Fibroblast of skin of right quadriceps (primary cell): ENCODE measurements at regions not wholly inside any gene's neighbourhood (a gene's known extent, or its start where the extent isn't known, plus 50 kb on each side); places are given as distances from the start of the nearest gene placed in this dataset.
"Not testable (repeated sequence)": the region's sequence is repeated elsewhere in the genome, so short reads cannot be mapped to it uniquely, and the experiment has no call there.

ENCODE experiments used
- DNase-seq: peaks from one replicate; pipeline ENCODE4 v3.0.0-alpha.2; 2013

DNA sequence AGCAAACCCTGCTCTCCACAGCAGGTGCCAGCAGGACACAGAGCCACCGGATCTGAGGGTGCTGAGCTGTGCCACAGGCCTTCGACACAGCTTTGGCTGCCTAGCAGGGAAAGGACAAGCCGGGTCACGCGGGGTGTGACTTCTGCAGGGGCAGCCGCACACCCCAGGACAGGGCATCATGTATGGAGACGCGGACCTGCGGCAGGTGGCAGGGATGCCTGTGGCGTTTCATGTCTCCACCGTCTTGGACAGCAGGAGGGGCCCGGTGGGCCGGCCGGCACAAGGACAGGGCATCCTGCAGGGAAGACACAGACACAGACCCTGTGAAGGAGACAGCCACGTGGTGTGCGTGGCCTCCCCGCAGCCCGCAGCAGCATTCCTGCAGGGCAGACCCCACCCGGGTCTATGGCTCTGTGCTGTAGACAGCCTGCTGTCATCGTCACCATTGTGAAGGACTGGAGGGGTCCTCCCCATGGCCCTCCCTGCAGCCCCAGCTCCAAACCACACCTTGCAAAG is 109.2 kb downstream of the PDGFA start:
- DNase-seq, result no peak

DNA sequence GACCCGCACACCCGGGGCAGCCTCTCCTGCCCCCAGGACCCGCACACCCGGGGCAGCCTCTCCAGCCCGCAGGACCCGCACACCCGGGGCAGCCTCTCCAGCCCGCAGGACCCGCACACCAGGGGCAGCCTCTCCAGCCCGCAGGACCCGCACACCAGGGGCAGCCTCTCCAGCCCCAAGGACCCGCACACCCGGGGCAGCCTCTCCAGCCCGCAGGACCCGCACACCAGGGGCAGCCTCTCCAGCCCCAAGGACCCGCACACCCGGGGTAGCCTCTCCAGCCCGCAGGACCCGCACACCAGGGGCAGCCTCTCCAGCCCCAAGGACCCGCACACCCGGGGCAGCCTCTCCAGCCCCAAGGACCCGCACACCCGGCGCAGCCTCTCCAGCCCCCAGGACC is 108.5 kb downstream of the PDGFA start:
- not testable (repeated sequence) for DNase-seq

DNA sequence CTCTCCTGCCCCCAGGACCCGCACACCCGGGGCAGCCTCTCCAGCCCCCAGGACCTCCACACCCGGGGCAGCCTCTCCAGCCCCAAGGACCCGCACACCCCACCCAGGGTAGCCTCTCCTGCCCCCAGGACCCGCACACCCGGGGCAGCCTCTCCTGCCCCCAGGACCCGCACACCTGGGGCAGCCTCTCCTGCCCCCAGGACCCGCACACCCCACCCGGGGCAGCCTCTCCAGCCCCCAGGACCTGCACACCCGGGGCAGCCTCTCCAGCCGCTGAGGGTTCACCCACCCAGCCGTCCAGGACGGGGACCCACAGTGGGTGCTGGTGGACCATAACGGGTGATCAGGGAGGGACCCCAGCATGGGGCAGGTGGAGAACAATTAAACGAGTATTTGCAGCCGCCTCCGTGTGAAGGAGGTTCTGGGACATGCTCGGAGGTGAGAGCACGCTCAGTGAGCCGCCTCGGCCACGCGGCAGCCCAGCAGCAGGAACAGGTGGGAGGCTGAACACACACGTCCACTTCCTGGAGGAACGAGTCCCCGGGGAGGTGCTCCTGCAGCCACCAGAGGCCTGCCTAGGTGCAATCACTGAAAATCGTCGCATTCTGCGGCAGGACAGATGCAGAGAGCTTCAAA is 107.9 kb downstream of the PDGFA start:
- no peak for DNase-seq

DNA sequence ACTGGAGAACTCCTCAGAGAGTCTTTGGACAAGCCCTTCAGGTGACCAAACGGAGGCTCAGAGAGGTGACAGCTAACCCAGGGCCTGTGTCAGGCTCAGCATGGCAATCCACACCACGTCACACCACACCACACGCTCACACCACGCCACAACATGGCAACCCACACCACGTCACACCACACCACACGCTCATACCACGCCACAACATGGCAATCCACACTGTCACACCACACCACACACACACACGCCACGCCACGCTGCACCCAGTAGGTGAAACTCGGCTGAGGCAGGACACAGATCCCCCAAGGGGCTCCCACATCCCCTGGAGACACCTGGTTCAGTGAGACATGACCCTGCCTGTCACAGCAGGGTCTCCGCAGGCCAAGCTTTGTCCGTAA is 107.3 kb downstream of the PDGFA start:
- no peak for DNase-seq

DNA sequence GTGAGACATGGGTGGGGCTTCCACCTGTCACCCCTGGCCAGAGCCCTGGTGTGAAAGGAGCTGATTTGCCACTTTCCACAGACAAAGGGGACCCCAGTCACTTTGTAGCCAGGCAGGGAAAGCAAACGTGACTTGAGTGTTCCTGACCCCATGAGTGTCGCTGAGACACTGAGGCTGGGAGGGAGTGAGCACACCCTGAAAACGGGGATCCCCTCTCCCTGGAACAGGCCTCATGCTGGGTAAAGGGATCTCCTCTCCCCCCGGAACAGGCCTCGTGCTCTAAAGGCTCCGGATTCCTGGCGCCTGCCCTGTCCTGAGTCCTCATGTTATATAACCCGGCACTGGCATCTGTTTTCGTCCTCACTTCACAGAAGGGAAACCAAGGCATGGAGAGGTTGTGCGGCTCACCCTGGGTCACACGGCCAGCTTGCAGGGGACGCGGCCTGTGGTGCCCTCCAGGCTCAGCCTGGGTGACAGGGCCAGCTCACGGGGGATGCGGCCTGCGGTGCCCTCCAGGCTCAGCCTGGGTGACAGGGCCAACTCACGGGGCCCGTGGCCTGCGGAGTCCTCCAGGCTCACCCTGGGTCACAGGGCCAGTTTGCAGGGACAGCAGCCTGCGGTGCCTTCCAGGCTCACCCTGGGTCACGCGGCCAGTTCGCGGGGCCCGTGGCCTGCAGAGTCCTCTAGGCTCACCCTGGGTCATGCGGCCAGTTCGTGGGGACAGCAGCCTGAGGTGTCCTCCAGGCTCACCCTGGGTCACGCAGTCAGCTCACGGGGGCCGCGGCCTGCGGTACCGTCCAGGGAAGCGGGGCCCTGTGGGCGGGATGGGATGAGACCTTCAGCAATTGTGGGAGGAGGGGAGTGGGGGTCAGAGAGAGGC is 104.7 kb downstream of the PDGFA start:
- no peak for DNase-seq

DNA sequence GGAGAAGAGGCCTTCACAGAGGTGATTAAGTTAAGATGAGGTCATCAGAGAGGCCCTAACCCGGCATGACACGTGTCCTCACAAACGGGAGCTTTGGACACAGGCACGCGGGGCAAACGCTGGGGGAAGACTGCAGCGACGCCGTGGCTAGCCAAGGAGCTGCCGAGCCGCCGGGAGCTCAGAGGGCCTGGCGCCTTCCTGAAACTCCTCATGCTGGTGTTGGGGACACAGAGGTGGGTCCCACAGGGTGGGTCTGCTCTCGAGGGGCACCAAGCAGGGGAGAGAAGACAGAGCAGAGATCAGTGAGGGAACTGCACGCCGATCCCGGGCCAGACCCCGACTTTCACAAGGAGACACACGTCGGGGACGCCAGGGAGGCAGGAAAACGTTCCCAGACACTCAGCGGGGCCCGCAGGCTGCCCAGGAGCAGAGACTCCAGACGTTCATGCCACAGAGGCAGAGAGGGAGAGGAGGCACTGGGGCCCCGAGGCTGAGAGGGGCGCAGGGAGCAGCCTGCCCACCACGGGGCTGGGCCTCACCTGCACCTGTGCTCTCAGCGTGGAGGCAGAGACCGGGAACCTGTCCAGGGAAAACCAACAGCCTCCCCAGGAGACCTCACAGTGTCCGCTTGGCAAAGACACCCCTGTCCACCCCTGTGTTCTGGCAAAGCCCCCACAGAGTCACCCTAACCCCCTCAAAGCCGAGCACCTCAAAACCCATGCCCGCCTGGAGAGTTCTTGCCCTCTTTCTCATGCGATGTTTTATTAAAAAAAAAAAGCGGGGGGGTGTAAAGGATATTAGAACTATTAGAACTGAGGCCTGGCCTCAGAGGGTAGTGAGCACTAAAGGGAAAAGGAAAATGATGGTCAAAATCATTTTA is 103.8 kb downstream of the PDGFA start:
- no peak for DNase-seq

DNA sequence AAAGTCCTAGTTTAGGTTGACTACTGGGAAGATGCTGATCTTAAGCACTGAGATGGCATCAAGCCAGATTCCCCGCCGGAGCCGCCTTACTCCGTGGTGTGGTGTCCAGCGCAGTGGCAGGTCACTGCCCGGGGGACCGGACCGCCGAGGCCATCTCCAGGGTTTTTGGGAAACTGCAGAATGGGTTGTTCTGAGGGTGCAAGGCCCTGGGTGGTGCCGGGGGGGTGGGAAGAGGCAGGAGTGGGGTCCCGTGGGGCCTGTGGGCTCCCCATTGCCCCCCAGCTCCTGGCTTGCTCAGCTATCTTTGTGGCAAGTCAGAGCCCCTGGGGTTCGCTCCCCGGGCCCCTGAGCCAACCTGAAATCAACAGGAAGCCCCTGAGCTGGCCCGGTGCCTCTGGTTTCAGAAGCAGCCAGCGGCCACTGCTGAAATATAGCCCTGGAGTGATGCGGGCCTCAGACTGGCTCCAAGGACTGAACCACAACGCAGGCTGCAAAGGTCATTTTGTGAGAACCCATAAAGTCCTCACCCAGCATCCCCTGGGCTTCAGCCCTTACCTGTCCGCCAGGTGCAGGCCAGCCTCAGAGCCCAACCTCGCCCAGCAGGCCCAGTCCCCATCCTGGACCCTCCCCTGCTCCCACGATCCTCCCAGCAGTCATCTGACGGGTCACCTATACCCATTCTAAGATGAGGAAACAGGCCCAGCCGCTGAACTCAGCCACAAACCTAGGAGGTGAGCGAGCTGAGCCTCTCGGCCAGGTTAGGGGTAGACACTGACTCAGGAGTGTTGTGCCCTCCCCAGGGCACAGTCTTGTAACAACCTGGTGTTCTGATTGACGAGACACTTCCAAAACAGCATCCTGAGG is 102.7 kb downstream of the PDGFA start:
- DNase-seq, result no peak

DNA sequence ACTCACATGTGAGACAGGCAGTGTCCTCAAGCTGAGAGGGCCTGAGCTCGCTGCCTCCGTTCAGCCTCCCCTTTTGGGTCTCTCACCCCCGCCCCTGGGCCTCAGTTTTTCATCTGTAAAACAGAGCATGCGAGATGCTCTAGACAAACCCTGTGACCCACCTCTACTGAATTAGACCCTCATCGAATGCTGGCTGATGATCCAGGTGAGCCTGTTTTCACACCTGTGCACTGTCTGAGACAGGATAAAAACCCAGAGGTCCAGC is 102.1 kb downstream of the PDGFA start:
- no peak for DNase-seq

DNA sequence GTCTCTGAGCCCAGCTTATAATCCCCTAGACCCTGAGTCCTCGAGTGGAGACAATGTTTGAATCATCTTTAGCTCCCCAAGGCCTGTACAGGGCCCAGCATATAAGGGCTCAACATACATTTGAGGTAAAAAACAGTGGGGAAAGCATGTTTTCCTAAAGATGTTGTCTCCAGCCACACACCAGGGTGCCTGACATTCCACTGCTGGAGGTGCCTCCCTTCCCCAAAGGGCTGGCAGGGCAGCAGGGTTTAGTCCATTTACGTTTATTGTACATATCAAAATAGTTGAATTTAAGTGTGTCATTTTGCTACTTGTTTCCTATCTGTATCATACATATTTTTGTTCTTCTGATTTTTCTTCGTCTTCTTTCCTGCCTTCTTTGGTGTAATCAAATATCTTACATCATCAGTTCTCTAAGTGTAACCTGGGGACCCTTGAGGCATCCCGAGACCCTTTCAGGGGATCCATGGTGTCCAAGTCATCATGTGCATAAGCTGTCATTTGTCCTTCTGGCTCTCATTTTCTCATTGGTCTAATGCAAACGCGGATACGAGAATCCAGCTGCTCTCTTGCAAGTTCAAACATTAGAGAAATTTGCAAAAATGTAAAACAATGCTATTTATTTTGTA is 101.6 kb downstream of the PDGFA start:
- DNase-seq, result no peak

DNA sequence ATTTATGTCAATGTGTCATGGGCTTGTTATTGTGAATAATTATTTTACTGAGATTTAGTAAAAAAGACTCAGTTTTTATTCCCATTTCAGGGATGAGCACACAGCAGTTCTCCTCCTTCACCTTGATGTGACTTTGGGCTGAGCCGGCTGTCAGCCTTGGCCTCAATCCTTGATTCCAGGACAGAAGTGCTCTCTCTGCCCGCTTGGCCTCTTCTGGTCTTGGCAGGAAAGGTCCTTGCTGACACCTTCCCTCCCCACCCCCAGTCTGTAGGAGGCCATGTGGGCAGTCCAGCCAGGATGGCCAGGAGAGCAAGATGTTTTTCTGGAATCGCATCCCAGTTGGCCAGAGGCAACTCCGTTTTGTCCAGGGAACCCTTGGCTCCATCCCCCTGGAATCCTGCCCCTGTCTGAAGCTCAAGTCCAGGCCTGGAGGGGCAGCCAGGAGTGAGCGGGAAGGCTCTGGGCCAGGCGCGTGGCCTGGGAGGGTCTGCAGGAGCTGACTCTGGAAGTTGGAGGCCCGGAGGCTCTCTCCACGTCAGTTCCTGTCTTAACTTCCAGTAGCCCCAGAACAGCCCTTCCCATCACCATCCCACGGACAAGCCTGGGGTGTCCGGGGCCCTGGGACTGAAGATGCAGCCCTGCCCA is 100.9 kb downstream of the PDGFA start:
- no peak for DNase-seq

DNA sequence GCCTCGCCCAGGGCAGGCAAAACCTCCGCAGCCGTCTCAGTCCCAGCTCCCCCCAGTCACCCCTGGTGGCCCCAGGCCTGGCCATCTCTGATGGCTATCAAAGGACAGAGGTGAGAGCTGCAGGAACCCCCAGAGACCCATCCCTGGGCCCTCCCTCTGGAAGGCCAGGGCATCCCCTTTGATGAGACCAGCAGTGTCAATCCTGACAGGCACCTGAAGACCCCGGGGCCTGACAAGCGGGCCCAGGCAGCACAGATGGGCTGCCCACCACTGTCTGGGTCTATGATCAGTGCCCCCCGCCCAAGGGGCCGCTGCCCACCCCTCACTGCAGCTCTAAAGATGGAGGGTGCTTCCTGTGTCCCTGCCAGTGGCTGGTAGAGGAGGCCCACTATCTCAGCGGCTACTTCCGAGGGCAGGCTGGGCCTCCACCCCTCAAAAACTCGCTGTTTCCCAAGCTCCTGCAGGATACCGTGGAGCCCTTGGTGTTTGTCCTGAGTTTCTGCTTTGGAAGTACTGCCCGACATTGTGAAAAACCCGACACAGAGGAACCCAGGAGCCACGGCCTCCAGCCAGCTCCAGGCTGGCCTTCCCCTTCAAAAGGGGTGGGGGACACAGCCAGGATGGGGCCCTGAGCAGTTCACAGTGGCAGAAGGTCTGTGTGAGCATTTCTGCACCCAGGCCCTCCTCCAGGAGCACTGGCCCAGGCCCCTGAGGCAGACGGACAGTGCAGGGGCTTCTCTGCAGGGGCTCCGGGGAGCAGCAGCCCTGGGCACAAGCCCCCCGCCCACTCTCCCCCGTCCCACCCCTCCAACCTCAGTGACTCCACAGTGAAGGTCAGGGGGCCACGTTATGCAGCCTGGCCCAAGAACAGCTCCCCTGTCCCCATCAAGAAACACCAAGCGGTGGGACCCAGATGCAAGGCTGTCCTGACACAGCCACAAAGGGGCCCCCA is 99.2 kb downstream of the PDGFA start:
- DNase-seq, result no peak

DNA sequence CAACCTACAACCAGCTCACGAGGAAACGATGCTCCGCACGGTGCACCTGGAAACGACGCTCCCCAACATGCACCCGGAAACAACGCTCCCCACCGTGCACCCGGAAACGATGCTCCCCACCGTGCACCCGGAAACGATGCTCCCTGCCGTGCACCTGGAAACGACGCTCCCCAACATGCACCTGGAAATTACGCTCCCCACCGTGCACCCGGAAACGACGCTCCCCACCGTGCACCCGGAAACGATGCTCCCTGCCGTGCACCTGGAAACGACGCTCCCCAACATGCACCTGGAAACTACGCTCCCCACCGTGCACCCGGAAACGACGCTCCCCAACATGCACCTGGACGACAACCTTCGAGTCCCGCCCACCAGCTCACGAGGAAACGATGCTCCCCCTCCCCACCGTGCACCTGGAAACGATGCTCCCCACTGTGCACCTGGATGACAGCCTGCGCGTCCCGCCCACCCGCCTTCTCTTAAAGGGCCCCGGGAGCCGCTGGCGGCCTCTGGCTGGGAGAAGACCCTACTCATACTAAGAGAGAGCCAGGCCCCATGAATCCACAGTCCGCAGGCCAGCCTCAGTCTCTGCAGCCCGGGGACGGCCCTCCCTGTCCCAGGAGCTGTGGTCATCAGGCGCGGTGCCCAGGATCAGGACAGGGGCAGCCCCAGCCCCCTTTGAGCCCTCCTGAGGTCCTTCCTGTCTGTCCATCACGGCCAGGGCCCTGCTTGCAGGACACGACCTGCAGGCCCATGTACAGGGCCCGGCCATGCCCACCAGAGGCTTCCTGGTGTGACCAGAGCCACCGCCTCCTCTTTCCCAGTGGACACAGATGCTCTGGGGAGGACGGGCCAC is 98.3 kb downstream of the PDGFA start:
- DNase-seq, result no peak

DNA sequence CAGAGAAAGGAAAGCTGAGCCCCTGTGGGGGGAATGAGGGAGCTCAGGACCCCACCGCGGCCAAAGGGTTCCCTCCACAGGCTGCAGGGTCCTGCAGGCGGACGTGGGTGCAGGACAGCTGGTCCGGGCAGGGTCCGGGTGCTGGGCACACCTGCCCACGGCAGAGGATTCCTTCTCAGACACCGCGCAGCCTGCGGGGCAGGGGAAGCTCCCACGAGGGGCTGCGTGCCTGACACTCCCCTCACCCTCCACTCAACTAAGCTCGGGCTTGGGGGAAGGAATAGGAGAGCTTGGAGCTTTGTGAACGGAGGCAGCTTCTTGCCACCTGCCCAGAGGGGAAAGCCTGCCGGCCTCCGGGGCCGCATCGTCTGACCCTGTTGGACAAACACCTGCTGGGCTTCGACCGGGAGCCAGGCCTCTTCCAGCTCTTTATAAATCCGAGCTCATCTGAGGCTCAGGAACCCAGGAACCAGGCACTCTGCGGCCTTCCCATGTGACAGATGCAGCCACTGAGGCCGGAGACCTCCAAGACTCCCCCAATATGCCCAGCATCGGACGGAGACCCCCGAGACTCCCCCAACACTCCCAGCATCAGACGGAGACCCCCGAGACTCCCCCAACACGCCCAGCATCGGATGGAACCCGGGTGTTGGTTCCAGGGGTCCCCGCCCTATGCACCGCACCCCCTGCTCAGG is 97.3 kb downstream of the PDGFA start:
- no peak for DNase-seq

DNA sequence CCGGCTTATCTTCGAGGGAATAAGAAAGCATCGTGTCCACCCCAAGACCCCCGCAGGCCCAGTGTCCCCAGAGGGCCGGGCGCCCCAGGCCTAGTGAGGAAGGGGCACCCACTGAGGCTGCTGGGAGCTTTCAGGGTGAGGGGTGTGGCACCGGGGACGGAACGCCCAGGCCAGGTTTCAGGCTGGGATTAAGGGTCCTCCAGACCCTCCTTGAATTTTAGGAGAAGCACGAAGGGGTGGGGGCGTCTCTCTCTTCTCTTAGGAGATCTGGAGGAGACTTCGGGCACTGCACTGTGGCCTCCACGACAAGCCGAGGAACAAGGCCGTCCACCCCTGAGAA is 96.8 kb downstream of the PDGFA start:
- DNase-seq, result no peak

DNA sequence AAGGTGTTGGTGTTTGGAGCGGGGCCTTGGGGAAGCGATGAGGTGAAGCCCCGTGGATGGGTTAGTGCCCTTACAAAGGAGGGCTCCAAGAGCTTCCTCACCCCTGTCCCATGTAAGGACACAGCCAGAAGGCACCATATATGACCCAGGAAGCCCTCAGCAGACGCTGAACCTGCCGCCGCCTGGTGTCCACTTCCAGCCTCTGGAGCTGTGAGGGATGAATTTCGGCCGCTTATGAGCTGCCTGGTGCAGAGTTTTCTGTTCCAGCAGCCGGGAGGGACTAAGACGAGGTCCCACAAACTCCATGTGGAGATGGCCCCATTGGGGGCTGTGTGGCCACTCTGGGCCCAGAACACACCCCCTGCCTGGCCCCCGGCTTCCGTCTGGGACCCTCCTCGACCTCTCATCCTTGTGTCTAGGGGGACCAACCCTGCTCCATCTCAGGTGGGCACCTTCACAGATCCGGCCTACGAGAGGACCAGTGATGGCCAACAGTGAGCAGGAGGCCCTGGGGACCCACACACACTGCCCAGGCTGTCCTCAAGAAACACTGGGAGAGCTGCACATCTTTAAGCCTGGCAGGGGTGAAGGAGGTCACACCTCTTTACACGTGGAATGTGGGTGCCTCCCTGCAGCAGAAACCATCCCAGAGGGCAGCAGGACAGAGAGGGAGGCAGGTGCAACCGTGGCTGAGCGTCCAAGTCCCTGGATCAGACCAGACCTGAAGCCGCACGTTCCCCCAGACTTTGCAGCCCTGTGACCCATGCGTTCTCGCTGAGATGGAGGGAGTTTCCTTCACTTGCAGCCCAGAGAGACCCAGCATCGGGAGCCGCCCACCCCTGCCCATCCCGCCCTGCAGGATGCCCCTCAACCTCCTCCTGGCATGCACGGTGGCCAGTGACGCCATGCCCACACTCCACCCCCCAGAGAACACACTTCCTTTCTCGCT is 96.1 kb downstream of the PDGFA start:
- DNase-seq, result no peak

DNA sequence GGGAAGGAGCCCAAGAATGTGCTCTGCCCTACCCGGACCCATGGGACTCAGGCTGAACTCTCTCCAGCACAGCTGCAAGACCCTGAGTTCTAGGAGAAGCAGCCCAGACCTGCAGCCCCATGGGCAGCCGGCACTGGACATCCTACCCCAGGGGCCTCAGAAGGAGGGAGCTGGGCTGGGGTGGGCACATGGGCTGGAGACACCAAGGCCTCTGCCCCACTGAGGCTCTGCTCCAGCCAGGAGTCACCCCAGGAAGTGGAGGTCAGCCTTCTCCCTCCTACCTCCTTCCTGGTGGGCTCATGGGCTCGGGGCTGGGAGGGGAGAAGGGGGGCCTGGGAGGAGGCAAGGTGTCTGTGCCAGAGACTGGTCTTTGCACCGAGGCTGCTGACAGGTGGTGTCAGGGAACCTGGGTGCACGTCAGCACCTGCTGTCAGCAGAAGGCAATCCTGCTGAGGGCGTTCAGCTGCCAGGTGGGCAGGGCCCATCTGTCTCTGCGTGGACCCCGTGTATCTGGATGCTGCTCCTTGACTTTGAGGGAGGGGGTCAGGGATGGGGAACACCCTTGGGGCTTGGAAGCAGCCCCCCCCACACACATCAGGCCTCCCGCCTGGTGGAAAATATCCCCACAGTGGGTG is 95.2 kb downstream of the PDGFA start:
- DNase-seq, result no peak
